C4-2B (cell line): ENCODE measurements at regions not wholly inside any gene's neighbourhood (a gene's known extent, or its start where the extent isn't known, plus 50 kb on each side); places are given as distances from the start of the nearest gene placed in this dataset.

ENCODE experiments used
- ZFX ChIP-seq: fragments of 450-650 bp; IDR thresholded peaks from 2 replicates; pipeline ENCODE4 v1.6.1; 2017
- TF ChIP-seq, protein P1 (sequence below): fragments of 450-650 bp; conservative IDR thresholded peaks from 2 replicates; pipeline ENCODE4 v1.5.1; 2017; ENCODE audit warnings: mild to moderate bottlenecking

GRCh38 chr6:1027795-1028569 lies 283.9 kb upstream of the FOXQ1 start:
- TF ChIP-seq, protein P1, sequence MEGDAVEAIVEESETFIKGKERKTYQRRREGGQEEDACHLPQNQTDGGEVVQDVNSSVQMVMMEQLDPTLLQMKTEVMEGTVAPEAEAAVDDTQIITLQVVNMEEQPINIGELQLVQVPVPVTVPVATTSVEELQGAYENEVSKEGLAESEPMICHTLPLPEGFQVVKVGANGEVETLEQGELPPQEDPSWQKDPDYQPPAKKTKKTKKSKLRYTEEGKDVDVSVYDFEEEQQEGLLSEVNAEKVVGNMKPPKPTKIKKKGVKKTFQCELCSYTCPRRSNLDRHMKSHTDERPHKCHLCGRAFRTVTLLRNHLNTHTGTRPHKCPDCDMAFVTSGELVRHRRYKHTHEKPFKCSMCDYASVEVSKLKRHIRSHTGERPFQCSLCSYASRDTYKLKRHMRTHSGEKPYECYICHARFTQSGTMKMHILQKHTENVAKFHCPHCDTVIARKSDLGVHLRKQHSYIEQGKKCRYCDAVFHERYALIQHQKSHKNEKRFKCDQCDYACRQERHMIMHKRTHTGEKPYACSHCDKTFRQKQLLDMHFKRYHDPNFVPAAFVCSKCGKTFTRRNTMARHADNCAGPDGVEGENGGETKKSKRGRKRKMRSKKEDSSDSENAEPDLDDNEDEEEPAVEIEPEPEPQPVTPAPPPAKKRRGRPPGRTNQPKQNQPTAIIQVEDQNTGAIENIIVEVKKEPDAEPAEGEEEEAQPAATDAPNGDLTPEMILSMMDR, result no peak
- TF ChIP-seq ZFX, result no peak
